IPS DF 19.7 (cell line): ENCODE measurements at regions not wholly inside any gene's neighbourhood (a gene's known extent, or its start where the extent isn't known, plus 50 kb on each side); places are given as distances from the start of the nearest gene placed in this dataset.

ENCODE experiments used
- DNase-seq: peaks from one replicate; pipeline ENCODE4 v3.0.0-alpha.2; 2013; ENCODE audit warnings: low read depth, low spot score

- DNase-seq = no peak
Observed at GRCh38 chr1:172951730-172952365, 98.9 kb downstream of the TNFSF18 start.

- DNase-seq = no peak
Observed at GRCh38 chr1:172952516-172952915, 98.2 kb downstream of the TNFSF18 start.

GRCh38 chr1:172954476-172955150, 96.1 kb downstream of the TNFSF18 start:
- DNase-seq = no peak

- DNase-seq = no peak
Observed at GRCh38 chr1:172955161-172955815, 95.5 kb downstream of the TNFSF18 start.

- DNase-seq = no peak
Observed at GRCh38 chr1:172956871-172957270, 93.9 kb downstream of the TNFSF18 start.

GRCh38 chr1:172957491-172957890, 93.2 kb downstream of the TNFSF18 start:
- no peak for DNase-seq

GRCh38 chr1:172959571-172959970, 91.2 kb downstream of the TNFSF18 start:
- no peak for DNase-seq

- no peak for DNase-seq
Observed at GRCh38 chr1:172960019-172960418, 90.7 kb downstream of the TNFSF18 start.

GRCh38 chr1:172960454-172961208, 90.1 kb downstream of the TNFSF18 start:
- no peak for DNase-seq

- DNase-seq = no peak
Observed at GRCh38 chr1:172964864-172965263, 85.9 kb downstream of the TNFSF18 start.

- DNase-seq = no peak
Observed at GRCh38 chr1:172966844-172967540, 83.7 kb downstream of the TNFSF18 start.

GRCh38 chr1:172967936-172968335, 82.8 kb downstream of the TNFSF18 start:
- no peak for DNase-seq

GRCh38 chr1:172969611-172970010, 81.1 kb downstream of the TNFSF18 start:
- DNase-seq = no peak

GRCh38 chr1:172970186-172970585, 80.6 kb downstream of the TNFSF18 start:
- DNase-seq = no peak

- DNase-seq = no peak
Observed at GRCh38 chr1:172971241-172971640, 79.5 kb downstream of the TNFSF18 start.

- DNase-seq = no peak
Observed at GRCh38 chr1:172972258-172972657, 78.5 kb downstream of the TNFSF18 start.

GRCh38 chr1:172973424-172973823, 77.3 kb downstream of the TNFSF18 start:
- DNase-seq = no peak

- DNase-seq = no peak
Observed at GRCh38 chr1:172976222-172977041, 74.3 kb downstream of the TNFSF18 start.

GRCh38 chr1:172977296-172978017, 73.3 kb downstream of the TNFSF18 start:
- no peak for DNase-seq

GRCh38 chr1:172978595-172978994, 72.1 kb downstream of the TNFSF18 start:
- no peak for DNase-seq
